SK-N-SH treated with all-trans-retinoic acid at 6 μM for 48 hours (cell line): ENCODE measurements at regions not wholly inside any gene's neighbourhood (a gene's known extent, or its start where the extent isn't known, plus 50 kb on each side); places are given as distances from the start of the nearest gene placed in this dataset.

ENCODE experiments used
- ARNTL ChIP-seq: fragments of 450-650 bp; formaldehyde crosslinking; IDR thresholded peaks from 2 replicates; pipeline ENCODE4 v1.5.0; 2020; ENCODE audit warnings: low read depth, mild to moderate bottlenecking, moderate library complexity, borderline replicate concordance
- BACH2 ChIP-seq: fragments of 250-450 bp; sonication (Bioruptor Pico); IDR thresholded peaks from 2 replicates; pipeline ENCODE4 v1.9.0; 2021; ENCODE audit warnings: mild to moderate bottlenecking, borderline replicate concordance
- OSR1 ChIP-seq: fragments of 250-450 bp; sonication (Bioruptor Pico); IDR thresholded peaks from 2 replicates; pipeline ENCODE4 v1.8.0; 2022; ENCODE audit warnings: moderate library complexity, mild to moderate bottlenecking, inconsistent platforms
- PPARA ChIP-seq: fragments of 250-450 bp; sonication (Bioruptor Pico); IDR thresholded peaks from 2 replicates; pipeline ENCODE4 v1.5.0; 2020; ENCODE audit warnings: mild to moderate bottlenecking, borderline replicate concordance
- TCF4 ChIP-seq: fragments of 250-450 bp; sonication (Bioruptor Pico); IDR thresholded peaks from 2 replicates; pipeline ENCODE4 v1.8.0; 2021; ENCODE audit warnings: mild to moderate bottlenecking, moderate library complexity, borderline replicate concordance
- ZC3H10 ChIP-seq: fragments of 250-450 bp; sonication (Bioruptor Pico); IDR thresholded peaks from 2 replicates; pipeline ENCODE4 v1.5.1; 2021; ENCODE audit warnings: mild to moderate bottlenecking, moderate library complexity
- ZFP3 ChIP-seq: fragments of 250-450 bp; sonication (Bioruptor Pico); IDR thresholded peaks from 2 replicates; pipeline ENCODE4 v1.5.0; 2020; ENCODE audit warnings: mild to moderate bottlenecking, moderate library complexity
- ZNF8 ChIP-seq: fragments of 450-650 bp; formaldehyde crosslinking; IDR thresholded peaks from 2 replicates; pipeline ENCODE4 v1.5.0; 2020; ENCODE audit warnings: mild to moderate bottlenecking, moderate library complexity
- TF ChIP-seq, protein P1 (sequence below): fragments of 250-450 bp; sonication (Bioruptor Pico); IDR thresholded peaks from 2 replicates; pipeline ENCODE4 v1.8.0; 2020; ENCODE audit warnings: mild to moderate bottlenecking, moderate library complexity, borderline replicate concordance

DNA sequence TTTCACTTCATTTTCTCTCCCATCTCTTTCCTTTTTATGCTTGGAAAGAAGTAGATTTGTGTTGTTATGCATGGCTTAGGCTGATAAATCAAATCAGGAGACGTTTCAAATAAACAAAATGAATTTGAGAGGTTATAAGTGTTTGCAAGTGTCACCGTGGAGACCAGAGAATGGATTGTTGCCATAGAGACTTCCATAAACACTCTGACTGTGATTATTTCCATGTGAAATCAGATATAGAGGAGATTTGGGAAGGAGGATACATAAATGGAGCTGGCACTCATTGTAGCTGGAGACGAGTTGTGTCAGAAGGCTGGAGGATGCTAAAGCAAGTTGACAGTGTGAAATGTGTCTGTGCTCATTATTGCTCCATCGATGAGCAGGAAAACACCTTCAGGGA, 84.2 kb upstream of the PCSK1 start:
- TF ChIP-seq ZNF8 (CRISPR knock-in tag) (no peak), PPARA (no peak), ZFP3 (CRISPR knock-in tag) (no peak), ARNTL (CRISPR knock-in tag) (no peak), OSR1 (CRISPR knock-in tag) (no peak), BACH2 (CRISPR knock-in tag) (no peak), TCF4 (CRISPR knock-in tag) (no peak), ZC3H10 (no peak)
- TF ChIP-seq, protein P1, sequence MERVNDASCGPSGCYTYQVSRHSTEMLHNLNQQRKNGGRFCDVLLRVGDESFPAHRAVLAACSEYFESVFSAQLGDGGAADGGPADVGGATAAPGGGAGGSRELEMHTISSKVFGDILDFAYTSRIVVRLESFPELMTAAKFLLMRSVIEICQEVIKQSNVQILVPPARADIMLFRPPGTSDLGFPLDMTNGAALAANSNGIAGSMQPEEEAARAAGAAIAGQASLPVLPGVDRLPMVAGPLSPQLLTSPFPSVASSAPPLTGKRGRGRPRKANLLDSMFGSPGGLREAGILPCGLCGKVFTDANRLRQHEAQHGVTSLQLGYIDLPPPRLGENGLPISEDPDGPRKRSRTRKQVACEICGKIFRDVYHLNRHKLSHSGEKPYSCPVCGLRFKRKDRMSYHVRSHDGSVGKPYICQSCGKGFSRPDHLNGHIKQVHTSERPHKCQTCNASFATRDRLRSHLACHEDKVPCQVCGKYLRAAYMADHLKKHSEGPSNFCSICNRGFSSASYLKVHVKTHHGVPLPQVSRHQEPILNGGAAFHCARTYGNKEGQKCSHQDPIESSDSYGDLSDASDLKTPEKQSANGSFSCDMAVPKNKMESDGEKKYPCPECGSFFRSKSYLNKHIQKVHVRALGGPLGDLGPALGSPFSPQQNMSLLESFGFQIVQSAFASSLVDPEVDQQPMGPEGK (CRISPR knock-in tag), result no peak
